ENCODE measurements at regions not wholly inside any gene's neighbourhood (a gene's known extent, or its start where the extent isn't known, plus 50 kb on each side); places are given as distances from the start of the nearest gene placed in this dataset.
"Not testable (repeated sequence)": the region's sequence is repeated elsewhere in the genome, so short reads cannot be mapped to it uniquely, and the experiment has no call there.

- DNase-seq = no peak
Observed at GRCh38 chr5:104015765-104016164, 453.2 kb upstream of the NUDT12 start.

GRCh38 chr5:104002783-104003182 lies 440.2 kb upstream of the NUDT12 start:
- DNase-seq = peak; percentile 20

DNA sequence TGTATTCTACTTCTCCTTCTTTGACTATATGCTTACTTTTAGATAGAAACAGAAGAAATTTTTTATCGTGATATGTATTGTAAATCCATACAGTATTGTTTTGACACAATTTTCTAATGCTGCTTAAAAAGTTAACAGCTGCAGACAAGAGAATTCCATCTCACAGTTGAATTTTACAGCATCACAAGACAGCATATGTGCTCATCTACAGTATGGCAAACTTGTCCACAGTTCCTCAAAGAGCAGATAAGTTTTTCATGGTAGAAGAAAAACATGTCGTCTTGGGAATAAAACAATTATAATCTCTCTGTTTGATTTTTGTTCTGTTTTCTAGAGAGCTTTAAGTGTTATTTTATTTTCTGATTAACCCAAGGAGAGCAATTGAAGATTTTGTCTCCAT lies 438.5 kb upstream of the NUDT12 start:
- DNase-seq = no peak

DNA sequence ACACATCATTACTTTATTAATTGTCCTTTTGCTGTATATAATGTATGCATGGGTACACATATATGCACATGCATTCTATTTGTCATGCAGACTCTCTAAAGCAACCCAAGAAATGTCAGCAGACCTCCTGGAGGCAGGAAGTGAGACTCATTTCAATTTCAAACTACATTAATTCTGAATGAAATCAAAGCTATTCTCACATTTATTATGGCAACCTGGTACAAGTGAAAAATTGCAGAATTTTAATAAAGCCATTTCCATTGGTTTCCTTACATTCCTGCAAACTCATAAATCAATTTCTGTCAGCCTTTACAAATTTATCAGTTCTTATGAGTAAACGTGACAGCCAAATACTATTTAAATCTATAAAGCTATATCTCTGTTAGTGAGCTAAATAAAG lies 430.4 kb upstream of the NUDT12 start:
- DNase-seq = no peak

- no peak for DNase-seq
Observed at GRCh38 chr5:103990064-103990463, 427.5 kb upstream of the NUDT12 start.

DNA sequence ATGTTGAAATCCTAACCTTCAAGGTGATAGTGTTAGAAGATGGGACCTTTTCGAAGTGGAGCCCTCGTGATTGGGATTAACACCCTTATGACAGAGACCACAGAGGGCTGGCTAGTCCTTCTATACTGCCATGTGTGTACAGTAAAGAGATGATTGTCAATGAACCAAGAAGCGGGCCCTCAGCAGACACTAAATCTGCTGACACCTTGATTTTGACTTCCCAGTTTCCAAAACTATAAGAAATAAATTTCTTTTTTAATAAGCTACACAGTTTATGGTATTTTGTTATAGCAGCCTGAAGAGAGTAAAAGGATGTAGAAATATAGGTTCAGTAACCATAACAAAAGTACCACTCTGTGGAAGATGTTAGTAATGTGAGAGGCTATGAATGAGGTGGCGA lies 419.0 kb upstream of the NUDT12 start:
- no peak for DNase-seq

GRCh38 chr5:103973669-103974068 lies 411.1 kb upstream of the NUDT12 start:
- no peak for DNase-seq

- not testable (repeated sequence) for DNase-seq
Observed at GRCh38 chr5:103966295-103966694, 403.7 kb upstream of the NUDT12 start.

DNA sequence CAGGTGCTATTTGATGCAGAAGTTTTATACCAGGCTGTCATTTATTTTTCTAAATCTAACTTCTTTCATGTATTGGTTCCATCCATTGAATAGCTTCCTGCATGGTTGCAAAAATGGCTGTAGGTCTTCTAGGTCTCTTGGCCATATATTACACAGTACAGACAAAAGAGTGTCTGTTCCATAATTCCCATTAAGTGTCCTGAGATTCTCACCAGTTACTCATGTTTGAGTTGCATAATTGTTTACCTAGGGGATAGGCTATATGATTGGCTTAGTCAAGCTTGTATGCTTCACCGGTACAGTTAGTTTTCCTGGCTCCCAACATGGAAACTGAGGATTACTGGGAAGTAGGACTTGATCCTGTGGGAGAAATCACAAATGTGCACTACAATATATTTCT lies 399.4 kb upstream of the NUDT12 start:
- DNase-seq = no peak

- DNase-seq = no peak
Observed at GRCh38 chr5:103953601-103954382, 391.2 kb upstream of the NUDT12 start.

- DNase-seq = no peak
Observed at GRCh38 chr5:103951776-103952175, 389.2 kb upstream of the NUDT12 start.

GRCh38 chr5:103943230-103943629 lies 380.6 kb upstream of the NUDT12 start:
- no peak for DNase-seq

GRCh38 chr5:103942587-103943186 lies 380.1 kb upstream of the NUDT12 start:
- DNase-seq = no peak

DNA sequence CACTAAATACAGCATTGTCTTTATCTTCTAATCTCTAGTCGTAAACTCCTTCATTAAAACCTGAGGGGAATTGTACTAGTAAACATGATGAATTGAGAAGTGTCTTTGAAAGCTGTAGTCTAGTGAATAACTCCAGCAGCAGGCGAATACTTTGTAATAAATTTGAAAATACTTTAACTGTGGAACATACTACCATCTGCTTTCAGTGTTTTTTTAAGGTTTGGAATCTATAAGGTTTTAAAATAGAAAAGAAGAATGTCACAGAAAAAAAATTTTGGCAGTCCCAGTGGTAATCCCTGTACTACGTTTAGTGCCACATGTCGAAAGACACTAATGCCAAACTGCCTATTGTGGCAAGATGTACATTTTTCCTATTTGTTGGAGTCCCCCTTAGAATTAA lies 379.0 kb upstream of the NUDT12 start:
- no peak for DNase-seq

DNA sequence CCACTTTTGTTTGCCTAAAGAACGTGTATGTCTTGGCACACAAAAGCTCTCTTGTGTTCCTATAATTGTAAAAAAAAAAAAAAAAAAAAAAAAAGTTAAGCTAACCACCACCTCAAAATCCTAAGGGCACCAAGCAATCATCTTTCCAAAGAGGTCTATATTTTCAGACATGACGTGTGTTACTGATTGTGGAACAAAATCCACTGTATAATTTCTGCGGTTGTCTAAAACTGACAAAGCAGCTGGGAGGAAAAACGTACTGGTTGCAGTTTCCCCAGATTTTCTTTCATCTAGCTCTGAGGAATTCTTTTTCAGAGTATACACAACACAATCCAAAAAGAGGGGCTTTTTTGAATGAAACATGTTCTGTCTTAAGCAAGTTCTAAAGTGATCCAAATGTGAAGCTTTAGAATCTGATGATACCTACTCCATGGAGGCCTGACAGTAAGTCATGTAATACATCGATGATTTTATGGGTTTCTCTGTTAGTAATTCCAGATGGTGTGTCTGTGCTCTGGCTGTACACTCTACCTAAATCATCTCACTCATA lies 375.6 kb upstream of the NUDT12 start:
- no peak for DNase-seq

DNA sequence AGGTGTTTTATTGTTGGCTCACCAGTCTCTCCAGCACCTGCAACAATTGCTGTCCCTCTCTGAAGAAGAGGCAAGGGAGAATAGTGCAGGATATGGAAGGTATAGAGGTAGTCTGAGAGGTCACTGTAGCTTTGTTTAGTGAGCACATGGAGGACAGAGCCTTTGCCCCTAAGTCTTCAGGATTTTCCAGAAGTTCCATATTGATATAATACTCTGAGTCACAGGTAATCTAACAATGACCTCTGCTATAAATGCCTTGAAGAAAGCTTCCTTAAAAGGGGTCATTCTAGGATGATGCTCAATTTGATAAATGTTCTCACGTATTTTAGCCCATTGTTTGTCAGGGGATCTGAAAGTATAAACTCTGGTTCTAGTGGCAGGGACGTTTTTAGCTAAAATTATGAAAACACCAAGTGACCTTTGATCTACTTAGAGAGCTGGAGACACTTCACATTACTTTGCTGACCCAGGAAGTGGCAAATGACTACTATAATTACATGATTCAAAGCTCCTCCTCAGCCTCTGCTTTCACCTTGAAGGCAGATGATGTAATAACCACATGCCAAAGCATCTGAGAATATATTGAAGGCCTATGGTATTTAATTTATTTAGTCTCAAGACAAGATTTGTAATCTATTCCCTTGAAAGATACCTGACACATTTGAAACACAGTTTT lies 366.9 kb upstream of the NUDT12 start:
- peak; percentile 33 for DNase-seq

DNA sequence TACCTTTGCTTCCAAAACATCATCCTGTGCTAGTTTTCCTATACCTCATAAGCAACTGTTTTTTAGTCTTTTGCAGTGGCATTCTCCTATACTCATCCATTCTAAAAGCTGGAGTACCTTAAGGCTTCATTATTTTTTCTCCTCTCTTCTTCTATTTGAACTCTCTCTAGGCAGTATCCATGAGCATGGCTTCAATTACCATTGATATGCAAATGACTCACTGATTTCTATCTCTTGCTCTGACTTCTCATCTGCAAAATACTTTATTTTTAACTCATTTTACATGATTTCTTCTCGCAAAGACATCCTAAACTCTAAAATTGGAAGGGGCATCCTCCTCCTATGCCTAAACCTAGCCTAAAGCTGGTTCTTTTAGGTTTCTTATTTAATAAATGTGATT lies 365.1 kb upstream of the NUDT12 start:
- no peak for DNase-seq

DNA sequence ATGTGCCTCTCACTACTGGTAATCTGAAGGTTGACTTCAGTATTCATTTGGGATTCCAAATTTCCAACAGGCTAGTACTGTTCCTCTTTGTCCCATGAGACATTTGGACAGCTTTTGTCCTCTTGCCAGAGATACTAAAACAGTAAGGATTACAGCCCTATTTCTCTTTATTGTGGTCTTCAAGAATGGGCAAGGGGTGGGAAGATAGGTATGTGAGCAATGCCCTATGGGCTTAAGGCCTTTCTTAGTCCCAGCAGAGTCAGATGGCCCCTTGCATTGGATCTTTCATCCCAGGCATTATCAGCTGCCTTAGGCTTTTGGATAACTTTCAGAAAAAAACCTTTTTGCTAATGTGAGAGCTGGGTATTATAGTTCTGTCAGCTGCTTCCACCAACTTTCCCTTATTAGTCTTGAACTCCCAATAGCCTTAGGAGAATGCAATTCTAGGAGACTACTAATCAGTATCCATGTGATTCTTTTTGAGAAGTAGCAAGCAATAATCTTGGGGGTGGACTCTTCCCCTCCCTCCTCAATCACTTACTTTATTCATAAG lies 361.1 kb upstream of the NUDT12 start:
- no peak for DNase-seq

- no peak for DNase-seq
Observed at GRCh38 chr5:103919506-103919905, 356.9 kb upstream of the NUDT12 start.

DNA sequence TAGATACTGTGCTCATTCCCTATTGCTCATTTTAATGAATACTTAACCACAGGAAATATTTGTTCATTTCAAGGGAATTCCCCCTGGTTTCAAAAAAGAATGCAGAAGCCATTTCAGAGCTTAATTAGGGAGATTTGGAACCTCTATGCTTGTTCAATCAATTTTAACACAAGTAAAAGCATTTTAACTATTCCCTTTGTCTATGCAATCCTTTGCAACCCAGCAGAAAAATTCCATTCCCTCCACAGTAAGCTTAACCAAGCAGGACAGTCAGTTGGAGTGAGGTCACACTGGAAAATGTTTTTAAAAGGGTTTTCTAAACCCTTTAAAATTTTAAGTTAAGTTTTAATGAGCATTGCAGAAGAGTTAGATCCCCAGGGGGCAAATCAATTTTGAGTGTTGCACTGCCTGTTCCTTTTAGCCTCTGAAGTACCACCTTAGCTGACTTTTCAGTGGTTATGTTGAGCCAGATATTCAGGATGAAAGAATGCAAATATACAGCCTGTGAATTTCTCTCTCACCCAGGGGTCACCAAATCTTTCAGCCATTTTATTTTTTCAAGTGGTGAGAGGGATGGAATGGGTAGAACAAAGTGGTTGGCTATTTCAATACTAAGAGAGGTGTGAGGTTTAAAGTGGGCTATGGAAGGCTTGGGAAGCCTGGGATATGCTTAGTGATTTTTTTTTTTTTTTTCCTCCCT lies 356.2 kb upstream of the NUDT12 start:
- no peak for DNase-seq

DNA sequence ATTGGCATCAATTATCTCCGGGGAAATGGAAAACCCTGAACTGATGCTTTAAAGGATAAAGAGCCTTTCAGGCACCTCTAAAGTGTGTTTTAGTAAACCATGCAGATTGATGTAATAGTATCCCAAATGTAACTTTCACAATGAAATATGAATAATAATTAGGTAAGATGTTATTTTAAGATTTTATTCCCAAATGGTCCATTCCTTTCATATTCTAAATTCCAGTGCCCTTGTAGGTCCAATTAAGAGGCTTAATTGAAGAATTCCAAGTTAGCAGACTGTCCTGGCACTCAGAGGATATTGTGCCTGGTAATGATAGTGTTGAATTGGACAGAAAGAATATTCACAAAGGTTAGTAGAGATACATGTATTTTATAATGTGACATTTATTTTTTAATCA lies 352.5 kb upstream of the NUDT12 start:
- DNase-seq = no peak

DNA sequence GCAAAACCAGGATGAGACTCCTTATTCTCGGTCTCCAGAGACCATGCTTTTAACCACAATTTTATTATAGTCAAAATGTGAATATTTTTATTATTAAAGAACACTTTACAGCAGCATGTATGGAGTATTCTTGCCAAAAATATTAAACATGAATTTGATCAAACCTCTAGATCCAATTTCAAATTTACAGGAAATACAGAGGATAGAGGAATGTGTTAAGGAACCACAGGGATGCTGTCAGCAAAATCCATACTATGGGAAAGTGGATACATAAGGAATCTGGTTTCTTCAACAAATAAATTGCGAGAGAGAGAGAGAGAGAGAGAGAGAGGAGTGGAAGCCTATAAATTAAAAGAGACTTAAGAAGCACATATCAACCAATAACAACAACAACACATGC lies 348.2 kb upstream of the NUDT12 start:
- no peak for DNase-seq

GRCh38 chr5:103910011-103910410 lies 347.4 kb upstream of the NUDT12 start:
- DNase-seq = no peak
